PC-9 (cell line): ENCODE measurements at regions not wholly inside any gene's neighbourhood (a gene's known extent, or its start where the extent isn't known, plus 50 kb on each side); places are given as distances from the start of the nearest gene placed in this dataset.

Experiments
- BruUV-seq: library from RNA; stranded (reverse); fragments of 400-500 nt; replicated peaks from 2 replicates; lab custom pipeline; 2021; lab: Mats Ljungman, UMichigan
- CTCF ChIA-PET: fragments of 300-600 bp; sonication (Branson Sonifier 250); formaldehyde crosslinking; loops from one replicate; lab custom pipeline; 2022; ENCODE audit warnings: antibody characterized with exemption; lab: Charles Lee
- POLR2A ChIA-PET: fragments of 300-600 bp; sonication (Branson Sonifier 250); formaldehyde crosslinking; loops from one replicate; lab custom pipeline; 2022; ENCODE audit warnings: antibody characterized with exemption; ENCODE audit not compliant: unreplicated experiment; lab: Charles Lee
- DNase-seq, 2 experiments: peaks; one replicate each; pipeline versions ENCODE4 v3.0.0 to v3.0.0-alpha.2; 2015 to 2022; ENCODE audit warnings: mixed read lengths in 1 of 2
- H2AFZ ChIP-seq: fragments of 200-600 bp; sonication (generic); 2 replicates; pipeline ENCODE4 v1.8.1; 2017; ENCODE audit warnings: antibody characterized with exemption
- H3F3A ChIP-seq: fragments of 200-600 bp; sonication (generic); 2 replicates; pipeline ENCODE4 v1.8.1; 2017; ENCODE audit warnings: antibody characterized with exemption, mild to moderate bottlenecking, low read depth; ENCODE audit not compliant: insufficient read depth
- H3K27ac ChIP-seq: fragments of 200-600 bp; sonication (generic); 2 replicates; pipeline ENCODE4 v1.6.1; 2016; ENCODE audit warnings: mixed run types
- H3K27me3 ChIP-seq: fragments of 200-600 bp; sonication (generic); 2 replicates; pipeline ENCODE4 v1.6.1; 2016; ENCODE audit warnings: low read depth, mixed run types; ENCODE audit not compliant: insufficient read depth
- H3K36me3 ChIP-seq: fragments of 200-600 bp; sonication (generic); 2 replicates; pipeline ENCODE4 v1.6.1; 2016; ENCODE audit warnings: low read depth, mixed run types
- H3K4me1 ChIP-seq: fragments of 200-600 bp; sonication (generic); replicated peaks from 2 replicates; pipeline ENCODE4 v1.6.1; 2016; ENCODE audit warnings: mixed run types; ENCODE audit not compliant: insufficient read depth
- H3K4me2 ChIP-seq: fragments of 200-600 bp; sonication (generic); 2 replicates; pipeline ENCODE4 v1.6.1; 2017; ENCODE audit warnings: mixed run types
- H3K4me3 ChIP-seq: fragments of 200-600 bp; sonication (generic); 2 replicates; pipeline ENCODE4 v1.6.1; 2016; ENCODE audit warnings: mixed run types
- H3K79me2 ChIP-seq: fragments of 200-600 bp; sonication (generic); 2 replicates; pipeline ENCODE4 v1.6.1; 2017; ENCODE audit warnings: low read depth, mixed run types
- H3K9me2 ChIP-seq: fragments of 200-600 bp; sonication (generic); 2 replicates; pipeline ENCODE4 v1.8.1; 2017; ENCODE audit warnings: mild to moderate bottlenecking; ENCODE audit not compliant: insufficient read depth
- H3K9me3 ChIP-seq: fragments of 200-600 bp; sonication (generic); 2 replicates; pipeline ENCODE4 v1.8.1; 2016; ENCODE audit warnings: low read depth; ENCODE audit not compliant: insufficient read depth
- H4K20me1 ChIP-seq: fragments of 200-600 bp; sonication (generic); 2 replicates; pipeline ENCODE4 v1.8.1; 2017; ENCODE audit not compliant: insufficient read depth
- EZH2 ChIP-seq: fragments of 200-600 bp; sonication (generic); IDR thresholded peaks from 2 replicates; pipeline ENCODE4 v1.8.0; 2017; ENCODE audit warnings: antibody characterized with exemption, low read depth
- intact Hi-C: fragments of 100-400 bp; cut with micrococcal nuclease; formaldehyde crosslinking; loops from one replicate; pipeline ENCODE4 v1.10.0; 2022; ENCODE audit not compliant: unreplicated experiment
- TF ChIP-seq, protein P1 (sequence below): fragments of 200-600 bp; sonication (generic); conservative IDR thresholded peaks from 2 replicates; pipeline ENCODE4 v1.6.1; 2017; ENCODE audit warnings: mixed run types, antibody characterized with exemption, mild to moderate bottlenecking, moderate library complexity

DNA sequence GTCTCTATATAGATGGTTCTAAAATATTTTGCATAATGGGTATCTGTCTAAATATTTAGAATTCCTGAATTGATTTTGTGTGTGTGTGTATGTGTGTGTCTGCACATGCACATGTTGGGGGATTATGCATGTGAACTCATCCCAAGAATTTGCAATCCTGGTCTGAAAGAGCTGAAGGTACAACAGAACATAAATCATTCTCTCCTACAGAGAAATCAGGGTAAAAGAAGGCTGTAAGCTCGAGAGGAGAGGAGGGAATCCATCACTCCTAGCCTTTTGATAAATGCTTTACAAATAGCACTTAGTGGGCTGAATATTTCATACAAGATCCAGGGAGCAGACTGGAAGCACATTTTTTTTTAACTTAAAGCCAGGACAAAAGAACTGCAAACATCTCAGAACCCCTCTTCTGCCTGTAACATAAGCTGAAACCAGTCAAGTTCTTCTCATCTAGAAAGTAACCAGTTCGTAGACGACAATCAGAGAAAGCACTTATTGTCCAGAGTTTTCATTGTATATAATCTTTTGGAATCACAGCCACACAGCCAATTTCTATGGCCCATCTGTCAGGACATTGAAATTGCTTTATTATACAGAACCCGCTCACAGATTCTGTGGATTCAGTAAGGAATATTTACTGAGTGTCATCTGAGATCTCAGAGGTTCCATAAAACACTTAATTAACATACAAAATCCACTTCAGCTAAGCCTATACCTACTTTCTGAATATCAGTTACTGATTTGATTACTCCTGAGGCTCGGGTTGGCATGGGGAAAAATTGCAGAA lies 541.4 kb upstream of the ZNF462 start:
- H3K4me3 ChIP-seq, result no peak overlapping the region
- H3K79me2 ChIP-seq, result no peaks in the 10 kb centered on the region
- ChIA-PET CTCF (no interaction called here), POLR2A (no interaction called here)
- no peaks in the 10 kb centered on the region for H3K27me3 ChIP-seq
- H3F3A ChIP-seq, result no peaks in the 10 kb centered on the region
- no peak overlapping the region for H3K4me2 ChIP-seq
- no peaks in the 10 kb centered on the region for H4K20me1 ChIP-seq
- no peaks in the 10 kb centered on the region for H3K9me3 ChIP-seq
- H3K9me2 ChIP-seq, result no peaks in the 10 kb centered on the region; the same call in 1 of the 2 replicates
- no peak overlapping the region for H3K27ac ChIP-seq
- no peak for DNase-seq
- intact Hi-C loops, result no loop called here
- H3K4me1 ChIP-seq, result no peaks in the 10 kb centered on the region
- H3K36me3 ChIP-seq, result no peaks in the 10 kb centered on the region
- no TSS peak for BruUV-seq
- TF ChIP-seq, protein P1, sequence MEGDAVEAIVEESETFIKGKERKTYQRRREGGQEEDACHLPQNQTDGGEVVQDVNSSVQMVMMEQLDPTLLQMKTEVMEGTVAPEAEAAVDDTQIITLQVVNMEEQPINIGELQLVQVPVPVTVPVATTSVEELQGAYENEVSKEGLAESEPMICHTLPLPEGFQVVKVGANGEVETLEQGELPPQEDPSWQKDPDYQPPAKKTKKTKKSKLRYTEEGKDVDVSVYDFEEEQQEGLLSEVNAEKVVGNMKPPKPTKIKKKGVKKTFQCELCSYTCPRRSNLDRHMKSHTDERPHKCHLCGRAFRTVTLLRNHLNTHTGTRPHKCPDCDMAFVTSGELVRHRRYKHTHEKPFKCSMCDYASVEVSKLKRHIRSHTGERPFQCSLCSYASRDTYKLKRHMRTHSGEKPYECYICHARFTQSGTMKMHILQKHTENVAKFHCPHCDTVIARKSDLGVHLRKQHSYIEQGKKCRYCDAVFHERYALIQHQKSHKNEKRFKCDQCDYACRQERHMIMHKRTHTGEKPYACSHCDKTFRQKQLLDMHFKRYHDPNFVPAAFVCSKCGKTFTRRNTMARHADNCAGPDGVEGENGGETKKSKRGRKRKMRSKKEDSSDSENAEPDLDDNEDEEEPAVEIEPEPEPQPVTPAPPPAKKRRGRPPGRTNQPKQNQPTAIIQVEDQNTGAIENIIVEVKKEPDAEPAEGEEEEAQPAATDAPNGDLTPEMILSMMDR, result no peak
- no peak for TF ChIP-seq EZH2
- no peak overlapping the region for H2AFZ ChIP-seq

DNA sequence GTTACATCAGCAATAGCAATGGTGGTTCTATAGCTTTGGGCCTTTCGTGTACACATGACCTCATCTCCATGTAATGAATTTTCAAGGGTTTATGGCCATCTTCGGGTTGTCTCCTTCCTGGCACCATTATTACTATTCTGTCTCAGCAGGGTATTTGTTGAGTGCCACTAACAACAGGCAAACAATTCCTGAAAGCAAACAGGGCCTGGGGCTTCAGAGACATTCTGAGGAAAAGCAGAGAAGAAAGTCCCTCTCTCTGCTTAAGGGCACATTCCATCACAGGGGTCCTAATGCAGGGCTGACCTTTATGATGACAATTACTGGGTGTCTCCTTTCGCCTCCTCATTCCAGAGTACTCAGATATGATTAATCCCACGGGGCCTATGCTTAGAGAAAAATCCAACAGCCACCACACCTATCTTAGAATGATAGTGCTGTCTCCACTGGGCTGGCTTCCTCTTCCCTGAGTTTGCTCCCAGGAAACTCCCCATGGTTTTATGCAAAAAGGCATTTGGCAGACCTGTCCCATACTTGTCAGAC lies 540.2 kb upstream of the ZNF462 start:
- TF ChIP-seq, protein P1, result no peak
- TF ChIP-seq EZH2, result no peak
- Histone ChIP-seq H3K4me3 (no peak overlapping the region), H3K27ac (no peak overlapping the region), H4K20me1 (no peaks in the 10 kb centered on the region), H3K4me1 (no peaks in the 10 kb centered on the region), H3F3A (no peaks in the 10 kb centered on the region), H3K36me3 (no peaks in the 10 kb centered on the region), H3K27me3 (no peaks in the 10 kb centered on the region), H3K79me2 (no peaks in the 10 kb centered on the region), H3K9me2 (no peaks in the 10 kb centered on the region; the same call in 1 of the 2 replicates), H3K9me3 (no peaks in the 10 kb centered on the region), H3K4me2 (no peak overlapping the region), H2AFZ (no peak overlapping the region)
- POLR2A ChIA-PET, result no interaction called here
- no peak for DNase-seq
- CTCF ChIA-PET, result no interaction called here
- intact Hi-C loops, result no loop called here
- BruUV-seq, result no TSS peak

DNA sequence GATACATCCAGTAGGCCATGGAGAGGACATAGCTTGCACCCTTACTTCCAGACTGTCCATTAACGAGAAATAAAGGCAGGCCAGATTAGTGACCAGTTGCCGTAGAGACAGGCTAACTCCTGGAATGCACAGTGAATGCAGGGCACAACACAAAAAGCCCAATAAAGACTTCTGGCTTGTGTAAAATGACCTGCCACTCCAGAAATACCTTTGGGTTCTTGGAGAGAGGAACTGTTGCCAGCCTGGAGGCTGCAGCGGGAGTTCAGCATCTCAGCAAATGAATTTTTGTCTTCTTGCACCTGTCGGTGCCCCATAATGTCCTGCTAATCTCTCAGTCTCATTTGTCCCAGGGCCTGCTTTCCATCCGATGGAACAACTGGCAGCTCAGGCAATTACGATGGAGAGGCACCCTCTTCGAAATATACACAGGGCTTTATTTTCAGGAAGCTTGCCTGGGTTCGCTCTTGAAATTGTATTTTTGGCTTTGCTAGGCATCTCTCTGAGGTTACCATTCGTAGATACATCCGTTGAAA lies 538.8 kb upstream of the ZNF462 start:
- Histone ChIP-seq H3K27me3 (no peaks in the 10 kb centered on the region), H3K79me2 (no peaks in the 10 kb centered on the region), H3K36me3 (no peaks in the 10 kb centered on the region), H3F3A (no peaks in the 10 kb centered on the region), H3K27ac (no peak overlapping the region), H2AFZ (no peak overlapping the region), H4K20me1 (no peaks in the 10 kb centered on the region), H3K4me2 (no peak overlapping the region), H3K9me3 (no peaks in the 10 kb centered on the region), H3K4me3 (no peak overlapping the region), H3K9me2 (no peaks in the 10 kb centered on the region; the same call in 1 of the 2 replicates), H3K4me1 (no peaks in the 10 kb centered on the region)
- no TSS peak for BruUV-seq
- intact Hi-C loops, result no loop called here
- DNase-seq, result no peak
- POLR2A ChIA-PET, result no interaction called here
- no peak for TF ChIP-seq EZH2
- CTCF ChIA-PET, result no interaction called here
